ENCODE measurements at regions not wholly inside any gene's neighbourhood (a gene's known extent, or its start where the extent isn't known, plus 50 kb on each side); places are given as distances from the start of the nearest gene placed in this dataset.

DNA sequence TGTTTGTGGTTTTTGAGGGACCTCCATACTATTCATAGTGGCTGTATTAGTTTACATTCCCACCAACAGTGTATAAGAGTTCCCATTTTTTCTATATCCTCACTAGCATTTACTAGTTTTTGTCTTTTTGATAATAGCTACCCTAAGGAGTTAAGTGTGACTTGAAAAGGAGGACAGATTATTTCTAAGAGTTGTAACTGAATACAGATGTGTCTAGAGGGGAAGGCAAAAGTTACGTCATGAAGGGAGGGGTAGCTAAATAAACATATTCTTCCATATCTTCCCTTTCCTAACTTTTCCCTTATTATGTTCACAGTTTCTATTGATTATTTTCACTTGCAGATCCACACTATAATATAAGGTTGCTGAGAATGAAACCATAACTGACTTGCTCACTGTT, 1315.7 kb upstream of the ZEB2 start:
- DNase-seq (ENCODE audit: low read depth), result no peak

- DNase-seq (ENCODE audit: low read depth), result no peak
These were observed 1312.8 kb upstream of the ZEB2 start for GRCh38 chr2:145832681-145833080.

GRCh38 chr2:145829931-145830330, 1310.0 kb upstream of the ZEB2 start:
- no peak for DNase-seq (ENCODE audit: low read depth)

- DNase-seq (ENCODE audit: low read depth), result no peak
These were observed 1307.3 kb upstream of the ZEB2 start for GRCh38 chr2:145827235-145827634.

DNA sequence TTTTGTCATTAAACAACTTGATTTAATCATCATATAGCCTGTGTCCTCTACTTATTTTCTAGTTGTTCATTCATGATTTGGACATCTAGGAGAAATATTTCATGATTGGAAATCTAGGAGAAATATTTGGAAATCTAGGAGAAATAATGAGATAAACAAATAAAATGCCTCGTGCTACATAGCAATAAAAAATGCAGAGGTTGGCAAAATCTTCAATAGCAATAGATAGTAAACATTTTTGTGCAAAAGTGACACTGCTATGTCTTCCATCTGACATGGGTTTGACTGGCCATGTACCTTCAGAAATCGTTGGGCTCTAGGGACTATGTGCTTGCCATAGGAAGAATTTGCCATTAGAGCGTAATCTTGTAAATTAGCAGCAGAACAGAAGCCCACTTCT, 1304.5 kb upstream of the ZEB2 start:
- no peak for DNase-seq (ENCODE audit: low read depth)

DNA sequence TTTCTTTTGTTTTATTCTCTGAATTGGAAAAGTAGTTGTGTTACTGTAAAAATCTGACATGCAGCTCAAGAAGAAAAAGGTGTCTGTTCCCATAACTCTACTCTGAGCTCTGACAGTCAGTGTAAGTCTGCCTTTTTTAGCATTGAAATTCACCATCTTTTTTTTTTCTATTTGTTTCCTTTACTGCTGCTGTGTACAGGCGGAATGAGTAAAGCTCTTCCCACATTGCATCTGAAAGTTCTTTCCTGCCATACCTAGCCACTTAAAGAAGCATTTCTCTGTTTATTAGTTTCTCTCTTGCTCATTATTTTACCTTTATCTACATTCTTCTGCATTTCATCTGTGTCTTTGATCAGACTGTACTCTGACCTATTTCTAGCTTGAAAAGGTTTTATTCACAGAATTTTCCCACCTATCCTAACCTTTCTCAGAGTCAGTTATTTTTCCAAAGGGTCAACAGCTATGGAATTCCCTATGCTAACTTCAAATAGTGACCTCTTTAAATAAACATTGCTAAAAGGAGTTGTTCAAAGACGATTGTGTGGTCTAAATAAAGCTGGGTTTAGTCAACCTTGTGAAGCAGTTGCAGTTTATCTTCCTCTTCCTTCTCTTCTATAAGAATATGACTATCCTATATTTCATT, 1303.1 kb upstream of the ZEB2 start:
- no peak for DNase-seq (ENCODE audit: low read depth)

GRCh38 chr2:145820651-145821050, 1300.7 kb upstream of the ZEB2 start:
- no peak for DNase-seq (ENCODE audit: low read depth)

DNA sequence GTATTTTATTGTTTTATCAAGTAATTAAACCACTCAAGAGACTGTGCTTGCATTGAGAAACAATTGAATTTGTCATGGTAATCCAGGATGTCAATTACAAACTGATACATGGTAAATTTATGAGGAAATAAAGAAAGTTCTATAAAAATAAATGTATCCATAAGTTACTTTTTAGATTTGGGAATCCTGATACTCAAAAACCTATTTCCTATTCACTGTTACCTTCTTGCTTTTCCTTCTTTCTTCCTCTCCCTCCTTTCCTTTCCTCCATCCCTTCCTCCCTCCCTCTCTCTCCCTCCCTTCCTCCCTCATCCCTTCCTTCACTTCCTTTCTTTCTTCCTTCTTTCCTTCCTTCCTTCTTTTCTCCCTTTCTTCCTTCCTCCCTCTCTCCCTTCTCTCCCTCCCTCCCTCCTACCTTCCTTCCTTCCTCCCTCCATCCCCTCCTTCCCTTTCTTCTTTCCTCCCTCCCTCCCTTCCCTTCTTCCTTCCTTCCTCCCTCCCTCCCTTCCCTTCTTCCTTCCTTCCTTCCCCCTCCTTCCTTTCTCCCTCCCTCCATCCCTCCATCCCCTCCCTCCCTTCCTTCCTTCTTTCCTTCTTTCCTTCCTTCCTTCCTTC, 1299.1 kb upstream of the ZEB2 start:
- no peak for DNase-seq (ENCODE audit: low read depth)

GRCh38 chr2:145815933-145816332, 1296.0 kb upstream of the ZEB2 start:
- DNase-seq (ENCODE audit: low read depth), result no peak

DNA sequence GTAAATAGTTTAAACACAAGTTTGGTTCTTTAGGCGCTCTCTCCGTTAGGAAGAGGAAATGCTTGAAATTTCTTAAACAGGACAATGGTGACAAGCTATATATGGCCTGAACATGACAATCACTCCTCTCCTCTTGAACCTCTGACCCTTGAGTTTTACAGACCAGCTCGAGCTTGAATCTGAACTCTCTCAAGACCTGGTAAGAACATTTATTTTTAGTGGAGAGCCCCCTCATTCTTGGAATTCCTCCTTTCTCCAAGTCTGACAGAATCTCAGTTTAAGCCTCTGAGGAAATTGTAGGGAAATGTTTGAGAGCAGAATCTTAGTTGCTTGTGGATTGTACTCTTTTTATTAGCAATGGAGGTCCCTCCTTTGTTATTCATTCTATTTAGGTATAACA, 1293.6 kb upstream of the ZEB2 start:
- no peak for DNase-seq (ENCODE audit: low read depth)

GRCh38 chr2:145812165-145812554, 1292.2 kb upstream of the ZEB2 start:
- no peak for DNase-seq (ENCODE audit: low read depth)

GRCh38 chr2:145811276-145812164, 1291.6 kb upstream of the ZEB2 start:
- DNase-seq (ENCODE audit: low read depth), result no peak

DNA sequence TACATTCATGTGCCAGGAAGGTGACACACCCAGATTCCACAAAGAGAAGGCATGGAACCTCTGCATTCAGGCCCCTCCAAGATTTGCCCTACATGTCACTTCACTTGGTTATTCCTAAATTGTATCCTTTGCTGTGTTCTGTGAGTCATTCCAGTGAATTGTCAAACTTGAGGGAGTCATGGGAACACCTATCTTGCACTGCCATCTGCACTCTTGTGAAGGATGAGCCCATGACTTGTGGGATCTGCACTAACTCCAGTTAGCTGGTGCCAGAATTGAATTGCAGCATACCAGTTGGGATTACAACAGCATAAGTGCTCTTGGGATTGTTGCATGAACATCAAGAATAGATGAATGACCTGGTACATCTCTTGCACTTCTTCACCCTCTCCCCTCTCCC, 1288.0 kb upstream of the ZEB2 start:
- no peak for DNase-seq (ENCODE audit: low read depth)

GRCh38 chr2:145807554-145807953, 1287.6 kb upstream of the ZEB2 start:
- DNase-seq (ENCODE audit: low read depth), result no peak

GRCh38 chr2:145806546-145806945, 1286.6 kb upstream of the ZEB2 start:
- no peak for DNase-seq (ENCODE audit: low read depth)

GRCh38 chr2:145802133-145802532, 1282.2 kb upstream of the ZEB2 start:
- DNase-seq (ENCODE audit: low read depth), result no peak

GRCh38 chr2:145801210-145801609, 1281.3 kb upstream of the ZEB2 start:
- DNase-seq (ENCODE audit: low read depth), result no peak

- DNase-seq (ENCODE audit: low read depth), result no peak
These were observed 1280.5 kb upstream of the ZEB2 start for GRCh38 chr2:145800151-145801091.

- DNase-seq (ENCODE audit: low read depth), result no peak
These were observed 1279.7 kb upstream of the ZEB2 start for GRCh38 chr2:145799595-145800108.

- no peak for DNase-seq (ENCODE audit: low read depth)
These were observed 1278.5 kb upstream of the ZEB2 start for GRCh38 chr2:145798419-145798818.

DNA sequence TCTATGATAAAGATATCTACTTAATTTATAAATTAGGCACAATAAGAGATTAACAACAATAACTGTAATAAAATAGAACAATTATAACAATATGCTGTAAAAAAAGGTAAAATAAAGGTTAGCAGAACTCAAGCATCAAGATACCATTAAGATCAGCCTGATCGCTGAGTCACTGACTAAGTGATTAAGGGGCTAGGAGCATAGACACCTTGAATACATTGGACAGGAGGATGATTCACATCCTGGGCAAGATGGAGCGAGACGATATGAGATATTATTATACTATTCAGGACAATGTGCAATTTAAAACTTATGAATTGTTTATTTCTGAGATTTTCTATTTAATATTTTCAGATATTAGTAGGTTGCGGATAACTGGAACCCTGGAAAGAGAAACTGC, 1277.8 kb upstream of the ZEB2 start:
- DNase-seq (ENCODE audit: low read depth), result no peak

DNA sequence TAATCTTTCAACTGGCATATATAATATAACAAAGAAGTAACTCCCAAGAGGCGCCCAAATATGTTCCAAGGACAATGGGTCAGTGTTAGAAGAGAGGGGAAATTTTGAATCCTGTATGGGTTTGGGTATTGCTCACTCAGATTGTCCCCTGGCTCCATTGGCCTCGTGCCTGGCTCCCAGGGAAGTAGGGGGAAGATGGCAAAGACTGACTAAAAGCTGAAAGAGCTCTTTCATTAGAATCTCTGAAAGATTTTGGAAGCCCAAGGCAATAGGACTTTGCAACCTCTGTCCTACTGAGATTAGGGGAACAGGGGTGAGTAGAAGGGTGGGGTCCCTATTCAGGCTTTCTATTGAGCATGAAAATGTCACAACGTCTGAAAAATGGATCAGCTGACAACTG, 1272.8 kb upstream of the ZEB2 start:
- DNase-seq (ENCODE audit: low read depth), result no peak
